ENCODE measurements at regions not wholly inside any gene's neighbourhood (a gene's known extent, or its start where the extent isn't known, plus 50 kb on each side); places are given as distances from the start of the nearest gene placed in this dataset.

- intact Hi-C loops (cut with DNase I; ENCODE audit: low total_unique reads), result no loop called here
- H3K9me3 ChIP-seq, result peaks cover 0 to 5% (median 2%) of the 10 kb centered on the region in 4 donors
- WGBS, 5 donors, result 62 to 87% (median 80%) methylated on average over 2 of the region's 2 CpGs
- H3K27me3 ChIP-seq, result no peaks in the 10 kb centered on the region
- H3K4me1 ChIP-seq, result no peaks in the 10 kb centered on the region
- no peak for DNase-seq
- no peaks in the 10 kb centered on the region for H3K36me3 ChIP-seq
- no peak overlapping the region for H3K27ac ChIP-seq
- H3K4me3 ChIP-seq, result no peak overlapping the region
- TF ChIP-seq POLR2A (IDR thresholded peaks at IDR 0.05) (no peak), EP300 (IDR thresholded peaks at IDR 0.05) (no peak), CTCF (IDR thresholded peaks at IDR 0.05) (no peak), POLR2AphosphoS5 (IDR thresholded peaks at IDR 0.05) (no peak)
Observed at GRCh38 chr17:11026903-11027302, 189.0 kb upstream of the PIRT start.

- Histone ChIP-seq H3K27ac (no peak overlapping the region), H3K9me3 (no peaks in the 10 kb centered on the region), H3K4me3 (no peak overlapping the region), H3K36me3 (no peaks in the 10 kb centered on the region), H3K4me1 (no peaks in the 10 kb centered on the region), H3K27me3 (no peaks in the 10 kb centered on the region)
- no peak for TF ChIP-seq CTCF (IDR thresholded peaks at IDR 0.05)
- TF ChIP-seq EP300 (IDR thresholded peaks at IDR 0.05), result no peak
- TF ChIP-seq POLR2AphosphoS5 (IDR thresholded peaks at IDR 0.05), result no peak
- TF ChIP-seq POLR2A (IDR thresholded peaks at IDR 0.05), result no peak
- intact Hi-C loops (cut with DNase I; ENCODE audit: low total_unique reads), result no loop called here
- peak in 1 of 2 donors; percentile 3 for DNase-seq
- 49 to 58% (median 51%) methylated on average over 5 of the region's 5 CpGs for WGBS, 5 donors
Observed at GRCh38 chr17:11023639-11024479, 186.0 kb upstream of the PIRT start.

- Histone ChIP-seq H3K36me3 (no peaks in the 10 kb centered on the region), H3K27me3 (peaks cover 0 to 15% (median 14%) of the 10 kb centered on the region in 3 donors), H3K9me3 (no peaks in the 10 kb centered on the region), H3K4me3 (no peak overlapping the region), H3K4me1 (no peaks in the 10 kb centered on the region), H3K27ac (no peak overlapping the region)
- no peak for TF ChIP-seq POLR2A (IDR thresholded peaks at IDR 0.05)
- TF ChIP-seq EP300 (IDR thresholded peaks at IDR 0.05), result no peak
- no peak for TF ChIP-seq CTCF (IDR thresholded peaks at IDR 0.05)
- TF ChIP-seq POLR2AphosphoS5 (IDR thresholded peaks at IDR 0.05), result no peak
- intact Hi-C loops (cut with DNase I; ENCODE audit: low total_unique reads), result no loop called here
- WGBS, 5 donors, result 71 to 86% (median 80%) methylated on average over 5 of the region's 5 CpGs
- DNase-seq, result no peak
Observed at GRCh38 chr17:11006530-11006929, 168.6 kb upstream of the PIRT start.

DNA sequence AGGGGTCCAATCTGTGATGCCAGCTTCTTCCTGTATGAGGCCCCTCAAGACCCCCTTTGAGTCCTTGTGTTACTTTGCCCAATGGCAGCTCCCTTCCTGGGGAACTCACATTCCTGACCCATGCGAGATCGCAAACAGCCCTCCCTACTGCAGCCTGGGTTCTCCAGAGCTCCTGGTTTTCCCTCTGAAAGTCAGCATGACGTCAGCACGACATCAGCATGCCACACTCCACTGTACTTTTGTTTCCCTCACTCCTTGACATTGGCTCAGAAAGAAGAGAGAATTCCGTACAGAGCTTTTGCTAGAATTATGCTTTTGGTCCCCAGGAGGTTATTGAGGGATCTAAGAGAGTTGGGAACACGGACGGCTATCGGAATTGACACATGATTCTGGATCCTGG, 168.1 kb upstream of the PIRT start:
- Histone ChIP-seq H3K27ac (no peak overlapping the region), H3K36me3 (no peaks in the 10 kb centered on the region), H3K9me3 (no peaks in the 10 kb centered on the region), H3K4me1 (no peaks in the 10 kb centered on the region), H3K27me3 (peaks cover 0 to 15% (median 14%) of the 10 kb centered on the region in 3 donors), H3K4me3 (no peak overlapping the region)
- WGBS, 5 donors, result 75 to 85% (median 79%) methylated on average over 8 of the region's 8 CpGs
- DNase-seq, result no peak
- no peak for TF ChIP-seq EP300 (IDR thresholded peaks at IDR 0.05)
- intact Hi-C loops (cut with DNase I; ENCODE audit: low total_unique reads), result no loop called here

DNA sequence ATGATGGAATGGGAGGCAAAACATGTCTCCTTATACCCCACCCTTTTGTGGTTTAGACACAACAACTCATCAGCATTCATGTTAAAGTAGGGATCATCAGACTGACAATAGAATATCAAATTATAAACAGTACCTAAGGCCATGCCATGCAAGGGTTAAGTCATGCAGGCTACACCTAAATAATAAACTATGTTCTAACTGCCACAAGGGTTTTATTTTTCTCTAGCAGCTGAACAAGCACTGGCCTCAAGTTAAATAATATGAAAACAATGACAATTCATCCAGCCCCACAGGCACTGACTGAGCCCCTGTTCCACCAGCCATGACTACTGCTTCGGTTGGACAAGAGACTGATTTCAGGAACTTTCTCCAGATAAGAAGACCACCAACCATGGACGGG, 164.5 kb upstream of the PIRT start:
- H3K36me3 ChIP-seq, result no peaks in the 10 kb centered on the region
- no peaks in the 10 kb centered on the region for H3K9me3 ChIP-seq
- no peak overlapping the region for H3K27ac ChIP-seq
- no peak overlapping the region for H3K4me3 ChIP-seq
- no peaks in the 10 kb centered on the region for H3K4me1 ChIP-seq
- no peak for DNase-seq
- peaks cover 0 to 15% (median 14%) of the 10 kb centered on the region in 3 donors for H3K27me3 ChIP-seq
- 26 to 53% (median 31%) methylated on average over 2 of the region's 2 CpGs for WGBS, 5 donors
- intact Hi-C loops (cut with DNase I; ENCODE audit: low total_unique reads), result no loop called here
- TF ChIP-seq POLR2A (IDR thresholded peaks at IDR 0.05) (no peak), POLR2AphosphoS5 (IDR thresholded peaks at IDR 0.05) (no peak), EP300 (IDR thresholded peaks at IDR 0.05) (no peak), CTCF (IDR thresholded peaks at IDR 0.05) (no peak)

Measured in stomach (tissue), 8 donors.